HCT116 (cell line): ENCODE measurements at regions not wholly inside any gene's neighbourhood (a gene's known extent, or its start where the extent isn't known, plus 50 kb on each side); places are given as distances from the start of the nearest gene placed in this dataset.

Experiments
- ATAC-seq: fragments of 200-7000 bp; cut with Tn5 transposase; 2 replicates; pipeline ENCODE4 v1.9.1; 2020; ENCODE audit warnings: mild to moderate bottlenecking, moderate library complexity
- BruUV-seq: library from RNA; stranded (reverse); fragments of 400-500 nt; replicated peaks from 2 replicates; lab custom pipeline; 2021; lab: Mats Ljungman, UMichigan
- CTCF ChIA-PET: fragments of 300-600 bp; sonication (Branson Sonifier 250); formaldehyde crosslinking; loops from one replicate; lab custom pipeline; 2021; ENCODE audit warnings: antibody characterized with exemption; lab: Charles Lee
- POLR2A ChIA-PET: fragments of 300-600, 350-600 bp; sonication (Branson Sonifier 250); formaldehyde crosslinking; loops from one replicate; lab custom pipeline; 2021; ENCODE audit warnings: antibody characterized with exemption; lab: Charles Lee
- RAD21 ChIA-PET, 2 experiments: fragments of 300-600 bp; sonication (Branson Sonifier 250); formaldehyde crosslinking; loops; one replicate each; lab custom pipeline; 2023; ENCODE audit warnings: low total read pairs in 2 of 2; ENCODE audit not compliant: uncharacterized antibody in 2 of 2, unreplicated experiment in 2 of 2, low non-redundant PET in 1 of 2; lab: Charles Lee
- DNase-seq: peaks from one replicate; pipeline ENCODE4 v3.0.0-alpha.2; 2010; ENCODE audit warnings: low read depth, low spot score
- H2AFZ ChIP-seq: fragments of 200-600 bp; shearing (Covaris generic), sonication (generic); 2 replicates; pipeline ENCODE4 v1.6.1; 2017; ENCODE audit warnings: low read depth, mixed run types, mixed read lengths, antibody characterized with exemption, low read length; ENCODE audit not compliant: poor library complexity, severe bottlenecking
- H3K27ac ChIP-seq: 2 replicates; pipeline ENCODE4 v1.5.1; 2012; ENCODE audit warnings: low read depth, low read length
- H3K27me3 ChIP-seq: fragments of 200-600 bp; sonication (generic); 2 replicates; pipeline ENCODE4 v1.6.1; 2016; ENCODE audit warnings: mixed run types, low read length, mixed read lengths; ENCODE audit not compliant: insufficient read depth
- H3K36me3 ChIP-seq, 2 experiments: fragments of 200-500 bp in 1 of 2; fragments of 200-600 bp in 1 of 2; sonication (Bioruptor generic) in 1 of 2; sonication (generic) in 1 of 2; 2 replicates each; pipeline versions ENCODE4 v1.5.1 to v1.6.1; 2014 to 2016; ENCODE audit warnings: low read length in 2 of 2, inconsistent platforms in 1 of 2, mixed read lengths in 1 of 2, mixed run types in 1 of 2; ENCODE audit not compliant: insufficient read depth in 2 of 2, control insufficient read depth in 1 of 2
- H3K4me1 ChIP-seq, 2 experiments: fragments of 200-600 bp in 1 of 2; sonication (generic) in 1 of 2; 2 replicates each; pipeline versions ENCODE4 v1.5.1 to v1.6.1; 2012 to 2017; ENCODE audit warnings: low read length in 2 of 2, inconsistent platforms in 1 of 2, mild to moderate bottlenecking in 1 of 2, mixed read lengths in 1 of 2, mixed run types in 1 of 2, moderate library complexity in 1 of 2; ENCODE audit not compliant: insufficient read depth in 2 of 2, control insufficient read depth in 1 of 2
- H3K4me2 ChIP-seq: fragments of 200-600 bp; sonication (generic); 2 replicates; pipeline ENCODE4 v1.6.1; 2017; ENCODE audit warnings: mixed run types, low read length, mixed read lengths
- H3K4me3 ChIP-seq, 2 experiments: fragments of 200-600 bp in 1 of 2; sonication (generic) in 1 of 2; replicated peaks in 1 of 2; 2 replicates each; pipeline ENCODE4 v1.5.1; 2011 to 2016; ENCODE audit warnings: low read length in 2 of 2, control low read depth in 1 of 2, low read depth in 1 of 2, mild to moderate bottlenecking in 1 of 2, mixed read lengths in 1 of 2, mixed run types in 1 of 2
- H3K79me2 ChIP-seq: fragments of 200-600 bp; sonication (generic); 2 replicates; pipeline ENCODE4 v1.6.1; 2017; ENCODE audit warnings: mild to moderate bottlenecking, mixed run types, low read length, moderate library complexity, mixed read lengths; ENCODE audit not compliant: insufficient read depth
- H3K9ac ChIP-seq: fragments of 200-600 bp; sonication (generic); 2 replicates; pipeline ENCODE4 v1.6.1; 2016; ENCODE audit warnings: low read length, mixed read lengths
- H3K9me2 ChIP-seq: fragments of 200-600 bp; sonication (generic), shearing (Covaris generic); 2 replicates; pipeline ENCODE4 v1.6.1; 2017; ENCODE audit warnings: mixed run types, mild to moderate bottlenecking, moderate library complexity; ENCODE audit not compliant: insufficient read depth
- H3K9me3 ChIP-seq, 2 experiments: fragments of 200-500 bp in 1 of 2; fragments of 200-600 bp in 1 of 2; sonication (Bioruptor generic) in 1 of 2; sonication (generic) in 1 of 2; 2 replicates each; pipeline ENCODE4 v1.6.1; 2014 to 2017; ENCODE audit warnings: low read length in 2 of 2, mixed read lengths in 2 of 2, inconsistent platforms in 1 of 2, low read depth in 1 of 2, mild to moderate bottlenecking in 1 of 2, mixed run types in 1 of 2, moderate library complexity in 1 of 2; ENCODE audit not compliant: control insufficient read depth in 1 of 2, insufficient read depth in 1 of 2
- H4K20me1 ChIP-seq: fragments of 200-600 bp; sonication (generic), shearing (Covaris generic); 2 replicates; pipeline ENCODE4 v1.6.1; 2017; ENCODE audit warnings: mixed run types, mild to moderate bottlenecking, moderate library complexity; ENCODE audit not compliant: insufficient read depth
- CTCF ChIP-seq, 3 experiments: fragments of 200-600 bp in 1 of 3; sonication (generic) in 1 of 3; IDR thresholded peaks in 2 of 3; conservative IDR thresholded peaks in 1 of 3; 2 replicates each; pipeline ENCODE4 v1.5.1; 2012 to 2017; ENCODE audit warnings: low read depth in 2 of 3, low read length in 2 of 3, antibody characterized with exemption in 1 of 3, borderline replicate concordance in 1 of 3, control low read depth in 1 of 3, mild to moderate bottlenecking in 1 of 3, mixed read lengths in 1 of 3, mixed run types in 1 of 3, moderate library complexity in 1 of 3; ENCODE audit not compliant: insufficient read depth in 1 of 3
- EZH2phosphoT487 ChIP-seq: fragments of 200-600 bp; IDR thresholded peaks from 2 replicates; pipeline ENCODE4 v1.6.1; 2018; ENCODE audit warnings: antibody characterized with exemption, borderline replicate concordance
- POLR2AphosphoS5 ChIP-seq: IDR thresholded peaks from 2 replicates; pipeline ENCODE4 v1.6.1; 2011; ENCODE audit warnings: mild to moderate bottlenecking, low read depth, low read length, moderate library complexity
- YY1 ChIP-seq: IDR thresholded peaks from 2 replicates; pipeline ENCODE4 v1.6.1; 2011; ENCODE audit warnings: low read length, low read depth, moderate library complexity, mild to moderate bottlenecking; ENCODE audit not compliant: insufficient replicate concordance; ENCODE audit errors: extremely low read depth
- ZBTB33 ChIP-seq: IDR thresholded peaks from 2 replicates; pipeline ENCODE4 v1.6.1; 2011; ENCODE audit warnings: mild to moderate bottlenecking, low read length, moderate library complexity; ENCODE audit not compliant: insufficient replicate concordance; ENCODE audit errors: extremely low read depth
- ZFX ChIP-seq: fragments of 450-650 bp; IDR thresholded peaks from 2 replicates; pipeline ENCODE4 v1.6.1; 2017
- intact Hi-C: fragments of 100-400 bp; cut with micrococcal nuclease; formaldehyde crosslinking; loops from 2 replicates; pipeline ENCODE4 v1.10.0; 2022

- Histone ChIP-seq H3K9me2 (no peaks in the 10 kb centered on the region), H3K27me3 (peaks cover 8% of the 10 kb centered on the region; the same call in 1 of the 2 replicates), H3K79me2 (no peaks in the 10 kb centered on the region), H3K4me1 (0 out of 4 replicates have a peak, but pooled peaks cover 0 to 3% of the 10 kb centered on the region in 2 experiments), H3K9me3 (no peaks in the 10 kb centered on the region; a peak in 1 of 4 replicates), H3K36me3 (no peaks in the 10 kb centered on the region), H3K4me2 (no peak overlapping the region), H3K27ac (no peak overlapping the region), H2AFZ (no peak overlapping the region), H3K4me3 (no peak overlapping the region), H3K9ac (no peak overlapping the region), H4K20me1 (no peaks in the 10 kb centered on the region)
- CTCF ChIA-PET, result interaction anchor here (0.8 to 2.0 kb wide), 2 partner anchors 115 to 158 kb away, joined by 3 to 8 read pairs; partner anchors contain the start of gene YTHDF1
- TF ChIP-seq CTCF (IDR thresholded peaks at IDR 0.05 in 2 of 3, conservative IDR thresholded peaks at IDR 0.05 in 1 of 3; ENCODE audit: borderline replicate concordance in 1 of 3, insufficient read depth in 1 of 3, low read depth in 2 of 3, low read length in 2 of 3), result no peak
- no peak for TF ChIP-seq POLR2AphosphoS5
- TF ChIP-seq ZBTB33, result no peak
- no peak for TF ChIP-seq EZH2phosphoT487
- no peak for TF ChIP-seq ZFX
- TF ChIP-seq YY1, result no peak
- RAD21 ChIA-PET, result no interaction called here
- no peak for ATAC-seq
- POLR2A ChIA-PET, result no interaction called here
- BruUV-seq, result no TSS peak
- DNase-seq, result no peak
- intact Hi-C loops, result loop anchor here (2.0 kb wide), 1 partner anchor 121 kb away; no protein-coding TSS in a partner anchor
Measured at GRCh38 chr20:63057171-63058117, 50.7 kb upstream of the BHLHE23 start.
